Liver (tissue), 2 donors: ENCODE measurements at regions not wholly inside any gene's neighbourhood (a gene's known extent, or its start where the extent isn't known, plus 50 kb on each side); places are given as distances from the start of the nearest gene placed in this dataset.

ENCODE experiments used
- CTCF ChIP-seq: fragments of 150-350 bp; IDR thresholded peaks from 2 replicates; pipeline ENCODE4 v1.5.1; 2017; ENCODE audit warnings: improper control_type of control experiment, low read depth, low read length; ENCODE audit not compliant: missing input control
- YY1 ChIP-seq: IDR thresholded peaks from 2 replicates; pipeline ENCODE4 v1.6.1; 2016; ENCODE audit warnings: antibody characterized with exemption, mild to moderate bottlenecking
- donor health status: healthy.

GRCh38 chr16:54813778-54814177, 116.9 kb upstream of the IRX5 start:
- no peak for TF ChIP-seq CTCF
- no peak for TF ChIP-seq YY1
